Mucosa of gallbladder (tissue), 1 donor: ENCODE measurements at regions not wholly inside any gene's neighbourhood (a gene's known extent, or its start where the extent isn't known, plus 50 kb on each side); places are given as distances from the start of the nearest gene placed in this dataset.

Experiments
- DNase-seq: peaks from one replicate; pipeline ENCODE4 v3.0.0-alpha.2; 2020; ENCODE audit warnings: low spot score
- donor health status: DM: no; HTN: no; CAD: no.

DNA sequence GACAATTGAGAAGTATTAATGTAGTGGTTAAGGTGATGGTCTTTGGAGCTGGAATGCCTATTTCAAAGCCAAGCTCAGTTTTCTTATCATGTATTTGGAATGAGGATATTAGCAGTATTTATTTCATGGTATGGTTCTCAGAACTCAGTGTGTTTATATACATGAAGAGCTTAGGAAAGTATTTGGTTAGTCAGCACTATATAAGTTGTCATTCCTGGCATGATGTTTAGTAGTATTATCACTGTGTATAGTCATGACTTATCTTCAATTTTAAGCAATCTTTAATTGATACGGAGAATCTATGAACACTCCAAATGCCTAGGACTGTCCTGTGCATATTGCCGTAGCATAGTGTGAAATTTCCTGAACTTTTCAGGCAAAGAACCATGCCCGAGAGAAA, 501.9 kb upstream of the USP24 start:
- no peak for DNase-seq

DNA sequence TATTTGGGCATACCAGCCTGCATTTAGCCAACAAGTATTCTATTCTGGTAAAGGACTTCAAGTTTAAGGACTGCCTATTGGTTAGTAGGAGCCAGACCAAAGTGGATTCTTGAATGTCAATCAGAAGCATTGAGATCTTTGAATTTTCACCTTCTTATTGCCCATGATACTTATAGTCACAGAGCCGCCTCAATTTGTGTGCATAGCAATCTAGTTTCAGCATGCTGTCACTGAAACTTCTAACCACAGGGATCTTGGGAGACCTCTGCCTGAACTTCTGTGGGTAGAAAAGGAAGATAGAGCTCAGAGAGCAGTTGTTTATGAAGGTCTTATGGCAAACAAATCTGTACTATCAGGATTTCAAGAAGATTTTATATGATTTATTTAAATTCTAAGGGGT, 501.4 kb upstream of the USP24 start:
- DNase-seq: no peak

DNA sequence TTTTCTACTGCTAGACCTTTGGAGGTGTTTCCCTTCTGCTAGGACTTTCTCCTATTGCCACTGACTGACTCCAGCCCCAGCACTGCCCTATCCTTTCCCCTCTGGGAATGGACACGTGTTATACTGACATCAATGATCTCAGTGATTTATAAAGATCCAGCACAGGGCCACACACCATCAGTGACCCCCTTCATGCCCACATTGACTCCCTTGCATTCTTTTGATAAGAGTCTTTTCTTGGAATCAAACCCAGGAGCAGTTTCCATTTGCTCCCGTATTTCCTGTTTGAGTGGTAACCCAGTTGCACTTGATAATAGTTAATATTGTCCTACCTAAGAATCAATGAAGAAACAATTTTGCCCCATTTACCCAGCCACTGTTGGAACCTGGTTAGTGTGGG, 501.0 kb upstream of the USP24 start:
- DNase-seq: no peak

DNA sequence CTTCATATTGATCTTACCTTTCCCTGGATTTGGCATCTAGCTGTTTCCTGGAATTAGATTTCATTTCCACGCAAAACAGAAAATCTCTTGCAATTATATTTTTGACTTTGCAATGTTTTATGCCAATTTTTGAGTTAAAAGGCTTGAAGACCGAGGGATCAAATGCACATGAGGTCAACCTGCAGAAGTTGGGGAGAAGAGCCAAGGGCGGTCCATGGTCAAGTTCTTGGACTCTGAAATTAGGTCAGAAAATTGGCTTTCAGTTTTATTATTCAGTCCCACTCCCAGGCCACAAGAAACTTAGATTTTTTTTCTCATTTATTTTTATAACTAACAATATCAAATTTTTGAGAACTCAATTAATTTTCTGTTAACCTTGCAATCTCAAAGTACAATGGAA, 499.1 kb upstream of the USP24 start:
- DNase-seq: no peak

DNA sequence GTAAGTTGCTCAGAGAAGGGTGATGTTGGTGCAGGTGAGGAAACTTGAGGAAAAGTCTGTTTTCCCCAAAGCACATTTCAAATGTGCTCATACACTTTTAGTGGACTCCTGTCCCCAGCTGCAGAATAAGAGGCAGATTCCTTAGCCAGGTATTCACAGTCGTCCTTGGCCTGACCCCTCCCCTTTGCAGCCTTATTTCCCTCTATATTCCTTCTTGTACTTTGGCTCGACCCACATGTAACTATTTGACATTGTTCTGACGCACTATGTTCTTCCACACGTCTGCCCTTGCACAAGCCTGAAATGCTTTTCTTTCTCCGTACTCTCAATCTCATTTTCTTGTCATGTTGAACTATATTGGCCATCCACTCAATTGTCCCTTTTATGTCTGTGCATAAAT, 498.4 kb upstream of the USP24 start:
- no peak for DNase-seq

DNA sequence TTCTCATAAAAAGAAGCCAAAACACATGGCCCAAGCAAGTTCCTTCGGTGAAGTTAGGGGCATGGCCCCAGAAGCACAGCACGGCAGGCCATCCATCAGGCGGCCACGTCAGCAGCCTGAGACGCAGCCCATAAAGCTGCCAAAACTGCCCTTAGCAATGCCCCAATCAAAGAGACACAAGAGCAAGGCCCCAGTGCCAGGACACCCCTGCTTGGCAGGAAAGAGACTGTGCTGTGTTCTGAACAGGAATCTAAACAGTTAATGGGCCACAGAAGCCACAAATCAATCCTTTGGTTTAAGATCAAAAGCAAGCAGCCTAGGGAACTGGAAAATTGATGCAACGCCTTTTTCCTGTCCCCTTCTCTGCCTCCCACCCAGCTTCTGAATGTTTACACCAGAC, 497.0 kb upstream of the USP24 start:
- DNase-seq: no peak

DNA sequence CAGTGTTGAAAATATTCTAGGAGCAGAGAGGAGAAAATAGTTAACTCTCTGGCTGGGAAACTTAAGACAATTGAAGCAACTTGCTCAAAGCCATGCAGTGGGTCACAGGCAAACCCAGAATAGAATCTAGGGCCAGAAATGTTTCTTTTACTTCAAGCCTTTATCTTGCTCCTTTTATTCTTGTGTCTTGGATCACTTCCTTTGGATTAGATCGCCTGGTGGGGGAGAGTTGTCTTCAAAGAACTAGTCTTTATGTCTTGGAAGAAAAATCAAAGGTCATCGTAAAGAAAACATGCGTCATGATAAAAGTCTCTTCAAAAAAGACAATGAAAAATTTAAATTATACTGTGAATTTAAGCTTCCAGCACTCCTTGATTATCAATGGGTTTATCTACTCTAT, 493.6 kb upstream of the USP24 start:
- no peak for DNase-seq

DNA sequence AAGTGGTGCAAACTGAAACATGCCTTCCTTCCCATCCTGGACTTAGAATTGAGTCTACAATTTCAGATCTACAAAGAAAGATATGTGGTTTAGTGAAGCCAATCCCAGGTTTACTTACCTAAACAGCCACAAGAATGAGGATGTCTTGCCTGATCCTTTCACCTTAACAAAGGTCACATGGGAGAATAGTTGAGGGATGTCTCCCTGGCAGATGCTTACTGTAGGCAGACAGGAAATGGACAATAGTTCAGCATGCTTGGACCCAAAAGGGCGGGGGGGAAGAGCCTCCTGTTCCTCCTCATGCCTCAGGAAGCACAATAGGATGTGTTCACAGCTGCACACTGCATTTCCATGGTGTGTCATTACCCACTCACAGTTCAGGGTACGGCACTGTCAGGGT, 492.7 kb upstream of the USP24 start:
- DNase-seq: no peak

DNA sequence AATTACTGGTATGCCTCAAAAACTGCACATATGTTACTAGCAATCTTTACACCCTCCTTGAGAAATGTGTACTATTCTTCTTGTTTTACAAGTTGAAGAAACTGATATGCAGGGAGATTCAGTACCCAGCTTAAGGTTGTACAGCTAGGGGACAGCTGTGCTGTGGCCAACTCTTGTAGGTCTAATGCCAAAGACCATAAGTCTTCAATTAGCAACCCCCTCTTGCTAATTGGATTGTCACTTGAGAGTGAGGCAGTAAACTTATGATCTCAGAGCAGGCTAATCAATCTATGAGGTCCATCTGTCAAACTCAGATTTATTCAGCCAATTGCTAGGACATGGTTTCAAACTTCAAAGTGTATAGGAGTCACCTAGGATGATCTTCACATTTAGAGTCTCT, 492.0 kb upstream of the USP24 start:
- DNase-seq: no peak

DNA sequence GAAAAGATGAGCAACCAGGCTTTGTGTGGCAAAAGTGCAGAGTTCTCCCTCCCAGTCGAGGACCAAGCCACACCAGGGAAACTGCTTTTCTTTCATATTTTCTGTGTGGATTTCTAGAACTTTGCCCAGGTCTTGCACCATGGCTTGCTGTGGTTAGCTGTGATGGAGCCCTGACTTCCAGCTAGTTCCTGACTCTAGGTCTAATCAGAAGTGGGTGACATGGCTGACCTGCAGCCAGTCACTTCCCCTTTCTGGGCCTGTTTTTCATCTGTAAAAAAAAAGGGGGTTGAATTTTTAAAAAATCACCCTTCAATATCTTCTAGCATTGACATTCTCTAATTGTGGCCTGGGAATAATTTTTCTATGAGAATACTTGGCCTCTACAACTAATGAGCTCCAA, 491.2 kb upstream of the USP24 start:
- no peak for DNase-seq

DNA sequence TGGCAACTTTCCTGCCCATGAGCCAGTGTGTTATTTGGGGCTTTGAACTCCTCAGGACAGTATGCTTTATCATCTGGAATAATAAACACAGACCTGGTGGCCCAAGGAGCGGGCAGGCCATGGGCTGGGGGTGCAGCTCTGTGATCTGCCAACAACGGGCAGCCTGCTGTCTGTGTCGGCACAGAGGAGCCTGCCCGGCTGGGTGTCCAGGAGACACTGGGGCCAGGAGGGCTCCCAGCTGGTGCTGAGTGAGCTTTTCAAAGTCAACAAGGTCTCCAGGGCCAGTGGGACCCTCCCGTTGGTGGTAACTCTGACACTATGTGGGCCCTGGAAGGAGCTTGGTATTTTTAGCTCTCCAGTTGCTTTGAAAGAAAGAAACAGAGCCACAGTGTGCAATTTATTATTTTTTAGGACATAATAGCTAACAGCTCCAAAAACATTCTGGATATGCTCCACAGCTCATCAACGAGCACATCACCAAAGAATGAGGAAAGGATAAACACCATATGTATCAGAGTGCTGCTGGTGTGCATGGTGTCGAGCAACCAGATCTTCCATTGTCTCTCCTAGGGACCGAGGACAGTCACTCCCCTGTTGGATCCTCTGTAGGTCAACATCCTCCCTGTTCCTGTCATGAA, 488.7 kb upstream of the USP24 start:
- no peak for DNase-seq

DNA sequence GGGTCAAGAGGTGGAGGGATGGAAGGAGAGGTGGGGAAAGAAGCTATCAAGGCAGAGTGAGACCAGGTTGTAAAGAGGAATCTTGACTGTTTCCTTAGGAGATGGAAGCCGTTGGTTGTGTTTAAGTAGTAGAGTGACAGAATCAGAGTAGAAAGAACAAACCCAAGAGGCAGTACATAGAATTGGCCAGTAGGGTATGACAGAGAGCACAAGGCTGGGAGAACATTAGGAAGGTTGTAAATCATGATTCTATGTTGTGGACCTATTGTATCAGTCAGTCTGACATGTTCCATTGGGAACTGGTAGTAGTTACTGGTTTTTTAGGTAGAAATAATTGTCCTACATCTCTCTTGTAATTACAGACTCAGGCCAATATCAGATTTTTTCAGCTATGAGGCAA, 486.9 kb upstream of the USP24 start:
- DNase-seq: no peak

DNA sequence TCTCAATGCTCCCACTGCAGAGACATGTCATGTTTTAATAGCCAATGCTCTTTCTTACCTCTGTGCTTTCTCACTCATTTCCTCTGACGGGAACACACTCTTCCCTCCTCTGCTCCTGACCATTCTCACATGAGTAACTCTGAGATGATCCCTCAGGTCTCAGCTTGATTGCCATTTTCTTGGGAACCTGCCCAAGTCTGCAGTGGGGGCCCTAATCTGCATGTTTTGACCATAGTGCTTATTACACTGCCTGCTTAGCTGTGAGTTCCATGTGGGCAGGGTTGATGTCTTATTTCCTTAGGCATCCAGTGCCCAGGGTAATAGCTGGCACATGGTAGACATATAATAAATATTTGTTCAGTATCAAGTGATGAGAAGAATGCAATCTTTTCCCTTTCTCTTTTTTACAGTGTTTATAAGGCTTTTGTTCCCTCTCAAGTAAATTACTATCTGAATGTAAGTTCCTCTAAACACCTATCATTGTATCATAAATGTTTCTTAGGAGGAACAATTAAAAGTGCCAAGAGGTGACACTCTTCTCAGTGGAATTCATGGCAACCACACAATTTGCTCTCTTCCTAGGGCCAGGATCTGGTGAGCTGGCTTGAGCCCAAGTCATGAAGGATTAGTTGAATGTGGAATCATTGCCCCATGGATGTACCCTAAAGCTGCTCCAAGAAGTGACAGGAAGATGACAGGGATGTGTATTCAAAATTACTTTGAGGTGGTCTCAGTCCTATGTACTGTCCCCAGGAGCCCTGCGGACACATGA, 485.4 kb upstream of the USP24 start:
- DNase-seq: no peak

DNA sequence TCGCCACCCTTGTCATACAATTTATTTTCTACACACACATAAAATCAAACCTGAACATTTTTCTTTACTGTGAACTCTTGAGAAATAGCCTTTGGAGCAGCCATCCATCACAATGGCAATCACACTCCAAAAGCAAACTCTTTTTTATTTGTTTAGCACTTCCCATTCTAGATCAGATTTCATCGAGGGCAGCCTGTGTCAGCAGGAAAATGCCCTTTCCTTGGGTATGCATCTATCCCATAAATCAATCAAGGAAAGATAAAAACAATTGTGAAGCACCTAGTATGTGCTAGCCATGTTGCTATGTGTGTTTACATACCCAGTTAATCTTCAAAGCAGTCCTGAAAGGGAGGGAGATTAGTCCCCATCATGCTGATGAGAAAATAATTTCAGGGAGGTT, 484.1 kb upstream of the USP24 start:
- no peak for DNase-seq

DNA sequence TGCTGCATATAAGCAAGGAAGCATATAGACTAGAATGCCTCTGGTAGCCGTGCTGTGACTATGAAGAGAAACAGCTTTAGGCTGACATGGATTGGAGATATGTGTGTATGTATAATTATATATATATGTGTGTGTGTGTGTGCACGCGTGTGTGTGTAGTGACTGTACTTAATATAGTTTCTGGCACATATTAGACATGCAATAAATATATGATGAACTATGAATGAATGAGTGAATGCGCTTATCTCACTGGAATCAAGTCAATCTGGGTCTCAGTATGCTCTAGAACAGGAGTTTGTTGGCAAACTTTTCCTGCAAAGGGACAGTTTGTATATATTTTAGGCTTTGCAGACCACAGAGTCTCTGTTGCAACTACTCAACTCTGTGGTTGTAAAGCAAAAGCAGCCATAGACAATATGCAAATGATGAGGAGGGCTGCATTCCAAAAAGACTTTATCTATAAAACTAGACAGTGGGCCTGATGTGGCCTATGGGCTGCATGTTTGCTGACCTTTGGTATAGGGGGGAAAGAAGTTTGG, 482.9 kb upstream of the USP24 start:
- DNase-seq: no peak

DNA sequence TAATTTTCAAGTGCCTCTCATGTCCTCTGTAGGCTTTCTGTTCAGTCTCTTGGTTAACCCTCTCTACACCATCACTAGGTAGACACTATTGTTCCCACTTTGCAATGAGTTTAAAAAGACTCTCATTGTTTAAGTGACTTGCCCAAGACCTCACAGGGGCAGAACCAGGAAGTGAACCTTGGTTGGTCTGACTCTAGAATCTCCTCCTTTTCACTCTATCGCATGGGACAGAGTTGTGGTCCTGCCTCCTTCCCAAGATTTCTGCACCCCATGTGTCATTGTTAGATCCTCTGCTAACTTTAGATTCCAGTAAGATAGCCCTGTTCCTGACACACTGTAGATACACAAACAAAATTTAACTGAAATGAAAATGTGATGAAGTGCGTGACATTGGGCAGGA, 481.7 kb upstream of the USP24 start:
- no peak for DNase-seq

DNA sequence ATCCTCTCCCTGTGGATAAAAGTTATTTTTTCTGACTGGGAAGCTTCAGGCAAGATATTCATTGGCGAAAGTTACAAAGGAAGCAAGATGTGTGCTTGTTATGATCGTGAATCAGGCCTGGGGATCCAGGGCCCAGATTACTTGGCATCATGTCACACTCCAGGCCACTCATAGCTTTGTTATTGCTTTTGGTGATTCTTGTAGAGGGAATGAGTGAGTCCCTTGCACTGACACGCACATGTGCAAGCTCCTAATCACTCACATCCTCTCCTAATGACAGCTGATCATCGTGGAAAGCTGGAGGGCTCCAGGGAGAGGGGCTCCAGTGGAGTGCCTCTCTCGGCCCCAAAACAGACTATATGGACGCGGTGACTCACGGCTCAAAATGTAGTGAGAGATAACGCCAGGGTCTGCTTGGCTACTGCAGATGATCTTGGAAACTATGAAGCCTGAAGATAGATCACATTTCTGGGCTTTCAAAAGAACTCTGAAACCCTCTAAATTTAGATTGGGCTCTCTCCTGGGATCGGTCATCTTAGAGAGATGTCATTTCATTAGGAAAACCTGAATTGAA, 481.1 kb upstream of the USP24 start:
- DNase-seq: no peak

DNA sequence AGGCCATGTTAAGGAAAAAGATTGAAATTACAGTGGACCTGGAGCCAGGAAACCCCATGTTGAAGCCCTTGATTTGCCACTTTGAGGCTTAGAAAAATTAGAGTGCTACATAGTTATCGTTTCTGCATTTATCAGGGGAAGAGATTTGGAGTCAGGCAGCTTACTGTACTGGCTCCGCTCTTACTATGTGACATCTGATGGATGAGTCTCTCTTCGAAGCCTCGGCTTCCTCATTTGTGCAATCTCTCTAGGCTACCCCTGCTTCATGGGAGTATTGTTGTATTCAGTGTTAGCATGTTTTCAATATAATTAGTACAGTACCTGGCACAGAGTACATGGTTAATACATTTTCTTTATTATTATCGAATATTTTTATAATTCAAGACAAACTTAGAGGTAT, 480.4 kb upstream of the USP24 start:
- no peak for DNase-seq

DNA sequence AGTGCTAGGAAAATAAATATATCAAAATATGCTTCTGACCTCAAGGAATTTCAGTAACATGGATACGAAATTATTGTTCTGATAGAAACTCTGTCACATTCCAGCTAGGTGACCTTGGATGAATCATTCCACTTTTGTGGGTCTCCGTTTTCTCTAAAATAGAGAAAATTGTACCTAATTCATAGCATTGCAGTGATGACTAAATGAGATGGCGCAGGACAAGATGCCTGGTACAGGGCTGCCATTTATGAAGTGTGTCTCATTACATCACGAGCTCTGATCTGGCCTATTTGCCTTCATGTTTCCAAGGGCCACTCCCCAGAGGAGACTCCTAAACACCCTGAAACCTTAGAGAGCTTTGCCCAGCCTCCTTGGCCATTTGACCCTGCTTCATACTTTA, 480.0 kb upstream of the USP24 start:
- no peak for DNase-seq

DNA sequence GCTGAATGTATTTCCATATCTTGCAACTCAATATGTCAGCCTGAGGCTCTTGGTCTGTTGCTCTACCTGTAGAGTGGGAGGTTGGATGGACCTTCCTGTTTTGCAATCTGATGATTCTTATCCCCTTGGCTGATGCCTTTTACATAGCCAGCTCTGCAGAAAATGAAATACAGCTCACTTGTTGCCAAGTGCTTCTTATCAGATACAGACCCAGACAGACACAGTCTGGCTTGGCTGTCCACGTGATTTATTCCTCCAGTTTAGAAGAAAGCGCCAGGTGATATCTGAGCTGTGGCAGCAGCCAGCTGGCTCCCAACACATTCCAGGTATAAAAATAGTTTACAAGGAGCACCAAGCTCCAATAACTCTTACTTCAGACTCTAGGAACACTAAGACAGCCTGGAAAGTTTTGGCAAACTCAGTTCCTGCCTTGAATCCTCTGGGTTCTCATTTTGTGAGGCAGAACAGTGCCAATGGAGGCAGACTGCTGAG, 479.2 kb upstream of the USP24 start:
- peak; percentile 31 for DNase-seq

DNA sequence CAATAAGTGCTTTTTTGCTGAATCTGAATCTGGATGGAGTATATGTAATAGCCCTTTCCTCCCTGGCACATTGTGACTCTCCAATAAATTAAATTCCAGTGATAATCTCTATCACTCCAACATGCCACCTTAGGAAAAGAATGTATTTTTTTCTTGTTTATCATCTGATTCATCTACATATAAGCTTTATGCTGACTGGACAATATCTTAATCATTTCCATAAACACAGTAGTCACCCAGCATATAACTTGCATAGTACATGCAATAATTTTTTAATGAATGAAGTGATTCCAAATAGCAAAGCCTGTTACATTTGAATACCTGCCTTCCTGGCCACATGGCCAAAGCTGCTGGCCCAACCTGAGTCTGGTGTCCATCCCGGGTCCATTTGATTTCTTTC, 477.6 kb upstream of the USP24 start:
- no peak for DNase-seq

DNA sequence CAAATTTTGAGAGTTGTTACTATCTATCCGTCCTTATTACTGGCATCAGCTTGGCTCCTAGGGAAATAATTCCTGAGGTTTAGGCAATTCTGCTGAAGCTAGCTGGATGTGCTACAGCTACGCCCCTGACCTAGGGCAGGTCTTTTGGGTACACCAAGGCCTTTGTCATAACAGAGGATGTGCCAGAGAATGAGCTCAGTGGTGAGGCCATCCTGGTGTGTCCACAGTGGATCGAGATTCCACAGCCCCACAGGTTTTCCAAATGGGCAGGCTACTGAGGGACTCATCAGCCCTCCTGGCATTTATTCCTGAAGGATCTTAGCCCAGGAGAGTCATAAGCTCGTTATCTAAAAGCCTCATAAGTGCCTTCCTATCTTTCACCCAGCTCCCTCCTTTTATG, 475.2 kb upstream of the USP24 start:
- DNase-seq: no peak

DNA sequence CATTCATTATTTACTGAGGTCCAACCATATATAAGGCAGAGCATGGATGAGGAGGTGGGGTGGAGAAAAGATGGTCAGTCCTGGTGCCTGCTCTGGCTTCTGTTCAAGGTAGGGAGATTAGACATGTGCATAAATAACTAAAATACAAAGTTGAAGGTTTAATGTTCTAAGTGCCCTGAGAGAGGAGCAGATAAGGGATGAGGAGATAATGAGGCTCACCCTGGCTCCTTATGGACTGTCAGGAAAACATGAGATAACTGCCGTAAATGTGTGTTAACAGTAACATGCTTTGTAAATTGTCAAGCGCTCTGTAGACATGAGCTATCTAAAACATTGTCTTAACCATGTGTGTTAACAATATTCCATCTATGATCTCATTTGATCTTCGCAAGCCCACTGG, 474.6 kb upstream of the USP24 start:
- no peak for DNase-seq
